ENCODE measurements at regions not wholly inside any gene's neighbourhood (a gene's known extent, or its start where the extent isn't known, plus 50 kb on each side); places are given as distances from the start of the nearest gene placed in this dataset.

GRCh38 chr7:118531566-118531965, 307.1 kb downstream of the ANKRD7 start:
- no peaks in the 10 kb centered on the region for H3K36me3 Mint-ChIP-seq (ENCODE audit: insufficient read depth, unreplicated experiment)
- no peaks in the 10 kb centered on the region for H3K27me3 Mint-ChIP-seq (ENCODE audit: insufficient read depth, unreplicated experiment)
- Histone ChIP-seq H3K4me1 (no peaks in the 10 kb centered on the region), H3K27me3 (replicated peaks; ENCODE audit: control insufficient read depth, insufficient read depth, low read length) (no peaks in the 10 kb centered on the region), H3K36me3 (ENCODE audit: control insufficient read depth, insufficient read depth, low read length) (no peaks in the 10 kb centered on the region), H3K9me3 (no peaks in the 10 kb centered on the region), H3K4me3 (ENCODE audit: low read depth, low read length) (no peak overlapping the region)
- ChIA-PET CTCF (no interaction called here), POLR2A (no interaction called here)
- no peak overlapping the region for H3K27ac Mint-ChIP-seq (ENCODE audit: unreplicated experiment)
- no TSS peak for BruUV-seq (replicated peaks)
- no peaks in the 10 kb centered on the region for H3K4me1 Mint-ChIP-seq (ENCODE audit: low read depth, unreplicated experiment)
- no peak for TF ChIP-seq CTCF (IDR thresholded peaks at IDR 0.05; ENCODE audit: insufficient read depth in 1 of 2, low read depth in 1 of 2, low read length in 1 of 2, severe bottlenecking in 1 of 2, unreplicated experiment in 1 of 2)
- no peak overlapping the region for H3K4me3 Mint-ChIP-seq (ENCODE audit: unreplicated experiment)
- DNase-seq, result no peak
- no peaks in the 10 kb centered on the region for H3K9me3 Mint-ChIP-seq (ENCODE audit: unreplicated experiment)
- intact Hi-C loops (cut with micrococcal nuclease; ENCODE audit: unreplicated experiment), result no loop called here

- no peak overlapping the region for H3K4me3 Mint-ChIP-seq (ENCODE audit: unreplicated experiment)
These were observed 334.7 kb downstream of the ANKRD7 start for GRCh38 chr7:118559207-118559606.

GRCh38 chr7:118563311-118563710, 338.8 kb downstream of the ANKRD7 start:
- Mint-ChIP-seq H3K27ac (ENCODE audit: unreplicated experiment) (no peak overlapping the region), H3K36me3 (ENCODE audit: insufficient read depth, unreplicated experiment) (no peaks in the 10 kb centered on the region), H3K4me1 (ENCODE audit: low read depth, unreplicated experiment) (no peaks in the 10 kb centered on the region), H3K4me3 (ENCODE audit: unreplicated experiment) (no peak overlapping the region), H3K27me3 (ENCODE audit: insufficient read depth, unreplicated experiment) (no peaks in the 10 kb centered on the region), H3K9me3 (ENCODE audit: unreplicated experiment) (peaks cover 11% of the 10 kb centered on the region)
- H3K36me3 ChIP-seq (ENCODE audit: control insufficient read depth, insufficient read depth, low read length), result no peaks in the 10 kb centered on the region
- TF ChIP-seq CTCF (IDR thresholded peaks at IDR 0.05; ENCODE audit: insufficient read depth in 1 of 2, low read depth in 1 of 2, low read length in 1 of 2, severe bottlenecking in 1 of 2, unreplicated experiment in 1 of 2), result no peak
- H3K27me3 ChIP-seq (replicated peaks; ENCODE audit: control insufficient read depth, insufficient read depth, low read length), result no peaks in the 10 kb centered on the region
- no peak overlapping the region for H3K4me3 ChIP-seq (ENCODE audit: low read depth, low read length)
- intact Hi-C loops (cut with micrococcal nuclease; ENCODE audit: unreplicated experiment), result no loop called here
- peaks cover 14% of the 10 kb centered on the region for H3K9me3 ChIP-seq
- CTCF ChIA-PET, result no interaction called here
- no peak for DNase-seq
- POLR2A ChIA-PET, result no interaction called here
- no peaks in the 10 kb centered on the region for H3K4me1 ChIP-seq
- no TSS peak for BruUV-seq (replicated peaks)

More at GRCh38 chr7:118559207-118559606, 334.7 kb downstream of the ANKRD7 start:
- no peak overlapping the region for H3K27ac Mint-ChIP-seq (ENCODE audit: unreplicated experiment)
- Histone ChIP-seq H3K36me3 (ENCODE audit: control insufficient read depth, insufficient read depth, low read length) (no peaks in the 10 kb centered on the region), H3K9me3 (peaks cover 14% of the 10 kb centered on the region), H3K27me3 (replicated peaks; ENCODE audit: control insufficient read depth, insufficient read depth, low read length) (no peaks in the 10 kb centered on the region), H3K4me3 (ENCODE audit: low read depth, low read length) (no peak overlapping the region), H3K4me1 (no peaks in the 10 kb centered on the region)
- BruUV-seq (replicated peaks), result no TSS peak
- CTCF ChIA-PET, result no interaction called here
- H3K36me3 Mint-ChIP-seq (ENCODE audit: insufficient read depth, unreplicated experiment), result no peaks in the 10 kb centered on the region
- H3K4me1 Mint-ChIP-seq (ENCODE audit: low read depth, unreplicated experiment), result no peaks in the 10 kb centered on the region
- POLR2A ChIA-PET, result no interaction called here
- intact Hi-C loops (cut with micrococcal nuclease; ENCODE audit: unreplicated experiment), result no loop called here
- peaks cover 11% of the 10 kb centered on the region for H3K9me3 Mint-ChIP-seq (ENCODE audit: unreplicated experiment)
- H3K27me3 Mint-ChIP-seq (ENCODE audit: insufficient read depth, unreplicated experiment), result no peaks in the 10 kb centered on the region
- no peak for DNase-seq
- no peak for TF ChIP-seq CTCF (IDR thresholded peaks at IDR 0.05; ENCODE audit: insufficient read depth in 1 of 2, low read depth in 1 of 2, low read length in 1 of 2, severe bottlenecking in 1 of 2, unreplicated experiment in 1 of 2)

Data from Caco-2 (cell line).